ENCODE measurements at regions not wholly inside any gene's neighbourhood (a gene's known extent, or its start where the extent isn't known, plus 50 kb on each side); places are given as distances from the start of the nearest gene placed in this dataset.

DNA sequence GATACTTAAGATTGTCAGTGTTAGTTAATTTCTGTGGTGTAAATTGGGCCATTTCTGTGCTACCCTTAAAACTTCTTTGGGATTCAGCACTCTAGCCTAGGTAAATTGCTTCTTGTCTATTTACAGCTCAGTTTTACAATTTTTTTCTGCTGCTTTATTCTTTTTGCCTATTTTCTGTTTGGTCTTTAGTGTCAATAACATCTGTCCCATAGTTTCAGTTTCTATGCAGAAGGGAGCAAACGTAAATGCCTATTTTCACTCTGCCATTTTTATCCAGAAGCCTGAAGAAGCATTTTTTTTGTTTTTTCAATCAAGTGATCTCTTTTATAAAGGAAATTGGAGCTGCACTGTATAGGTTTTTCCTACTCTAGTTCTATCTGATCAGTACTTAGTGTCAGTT is 564.9 kb upstream of the MEX3C start:
- no peak for TF ChIP-seq RARB (CRISPR knock-in tag; IDR thresholded peaks at IDR 0.05)
- TF ChIP-seq, protein P1, sequence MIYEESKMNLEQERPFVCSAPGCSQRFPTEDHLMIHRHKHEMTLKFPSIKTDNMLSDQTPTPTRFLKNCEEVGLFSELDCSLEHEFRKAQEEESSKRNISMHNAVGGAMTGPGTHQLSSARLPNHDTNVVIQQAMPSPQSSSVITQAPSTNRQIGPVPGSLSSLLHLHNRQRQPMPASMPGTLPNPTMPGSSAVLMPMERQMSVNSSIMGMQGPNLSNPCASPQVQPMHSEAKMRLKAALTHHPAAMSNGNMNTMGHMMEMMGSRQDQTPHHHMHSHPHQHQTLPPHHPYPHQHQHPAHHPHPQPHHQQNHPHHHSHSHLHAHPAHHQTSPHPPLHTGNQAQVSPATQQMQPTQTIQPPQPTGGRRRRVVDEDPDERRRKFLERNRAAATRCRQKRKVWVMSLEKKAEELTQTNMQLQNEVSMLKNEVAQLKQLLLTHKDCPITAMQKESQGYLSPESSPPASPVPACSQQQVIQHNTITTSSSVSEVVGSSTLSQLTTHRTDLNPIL (CRISPR knock-in tag; IDR thresholded peaks at IDR 0.05; ENCODE audit: low read depth): no peak
- TF ChIP-seq, protein P2, sequence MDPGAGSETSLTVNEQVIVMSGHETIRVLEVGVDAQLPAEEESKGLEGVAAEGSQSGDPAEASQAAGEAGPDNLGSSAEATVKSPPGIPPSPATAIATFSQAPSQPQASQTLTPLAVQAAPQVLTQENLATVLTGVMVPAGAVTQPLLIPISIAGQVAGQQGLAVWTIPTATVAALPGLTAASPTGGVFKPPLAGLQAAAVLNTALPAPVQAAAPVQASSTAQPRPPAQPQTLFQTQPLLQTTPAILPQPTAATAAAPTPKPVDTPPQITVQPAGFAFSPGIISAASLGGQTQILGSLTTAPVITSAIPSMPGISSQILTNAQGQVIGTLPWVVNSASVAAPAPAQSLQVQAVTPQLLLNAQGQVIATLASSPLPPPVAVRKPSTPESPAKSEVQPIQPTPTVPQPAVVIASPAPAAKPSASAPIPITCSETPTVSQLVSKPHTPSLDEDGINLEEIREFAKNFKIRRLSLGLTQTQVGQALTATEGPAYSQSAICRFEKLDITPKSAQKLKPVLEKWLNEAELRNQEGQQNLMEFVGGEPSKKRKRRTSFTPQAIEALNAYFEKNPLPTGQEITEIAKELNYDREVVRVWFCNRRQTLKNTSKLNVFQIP (CRISPR knock-in tag; IDR thresholded peaks at IDR 0.05; ENCODE audit: borderline replicate concordance, low read depth): no peak
- TF ChIP-seq, protein P3, sequence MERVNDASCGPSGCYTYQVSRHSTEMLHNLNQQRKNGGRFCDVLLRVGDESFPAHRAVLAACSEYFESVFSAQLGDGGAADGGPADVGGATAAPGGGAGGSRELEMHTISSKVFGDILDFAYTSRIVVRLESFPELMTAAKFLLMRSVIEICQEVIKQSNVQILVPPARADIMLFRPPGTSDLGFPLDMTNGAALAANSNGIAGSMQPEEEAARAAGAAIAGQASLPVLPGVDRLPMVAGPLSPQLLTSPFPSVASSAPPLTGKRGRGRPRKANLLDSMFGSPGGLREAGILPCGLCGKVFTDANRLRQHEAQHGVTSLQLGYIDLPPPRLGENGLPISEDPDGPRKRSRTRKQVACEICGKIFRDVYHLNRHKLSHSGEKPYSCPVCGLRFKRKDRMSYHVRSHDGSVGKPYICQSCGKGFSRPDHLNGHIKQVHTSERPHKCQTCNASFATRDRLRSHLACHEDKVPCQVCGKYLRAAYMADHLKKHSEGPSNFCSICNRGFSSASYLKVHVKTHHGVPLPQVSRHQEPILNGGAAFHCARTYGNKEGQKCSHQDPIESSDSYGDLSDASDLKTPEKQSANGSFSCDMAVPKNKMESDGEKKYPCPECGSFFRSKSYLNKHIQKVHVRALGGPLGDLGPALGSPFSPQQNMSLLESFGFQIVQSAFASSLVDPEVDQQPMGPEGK (CRISPR knock-in tag; IDR thresholded peaks at IDR 0.05; ENCODE audit: borderline replicate concordance): no peak
- TF ChIP-seq ESRRG (CRISPR knock-in tag; IDR thresholded peaks at IDR 0.05): no peak
- TF ChIP-seq ZNF8 (CRISPR knock-in tag; IDR thresholded peaks at IDR 0.05): no peak
- TF ChIP-seq ZFP30 (CRISPR knock-in tag; IDR thresholded peaks at IDR 0.05): no peak
- TF ChIP-seq ZNF565 (CRISPR knock-in tag; conservative IDR thresholded peaks at IDR 0.05; ENCODE audit: low read depth): no peak
- TF ChIP-seq CSDC2 (CRISPR knock-in tag; IDR thresholded peaks at IDR 0.05): no peak
- TF ChIP-seq, protein P4, sequence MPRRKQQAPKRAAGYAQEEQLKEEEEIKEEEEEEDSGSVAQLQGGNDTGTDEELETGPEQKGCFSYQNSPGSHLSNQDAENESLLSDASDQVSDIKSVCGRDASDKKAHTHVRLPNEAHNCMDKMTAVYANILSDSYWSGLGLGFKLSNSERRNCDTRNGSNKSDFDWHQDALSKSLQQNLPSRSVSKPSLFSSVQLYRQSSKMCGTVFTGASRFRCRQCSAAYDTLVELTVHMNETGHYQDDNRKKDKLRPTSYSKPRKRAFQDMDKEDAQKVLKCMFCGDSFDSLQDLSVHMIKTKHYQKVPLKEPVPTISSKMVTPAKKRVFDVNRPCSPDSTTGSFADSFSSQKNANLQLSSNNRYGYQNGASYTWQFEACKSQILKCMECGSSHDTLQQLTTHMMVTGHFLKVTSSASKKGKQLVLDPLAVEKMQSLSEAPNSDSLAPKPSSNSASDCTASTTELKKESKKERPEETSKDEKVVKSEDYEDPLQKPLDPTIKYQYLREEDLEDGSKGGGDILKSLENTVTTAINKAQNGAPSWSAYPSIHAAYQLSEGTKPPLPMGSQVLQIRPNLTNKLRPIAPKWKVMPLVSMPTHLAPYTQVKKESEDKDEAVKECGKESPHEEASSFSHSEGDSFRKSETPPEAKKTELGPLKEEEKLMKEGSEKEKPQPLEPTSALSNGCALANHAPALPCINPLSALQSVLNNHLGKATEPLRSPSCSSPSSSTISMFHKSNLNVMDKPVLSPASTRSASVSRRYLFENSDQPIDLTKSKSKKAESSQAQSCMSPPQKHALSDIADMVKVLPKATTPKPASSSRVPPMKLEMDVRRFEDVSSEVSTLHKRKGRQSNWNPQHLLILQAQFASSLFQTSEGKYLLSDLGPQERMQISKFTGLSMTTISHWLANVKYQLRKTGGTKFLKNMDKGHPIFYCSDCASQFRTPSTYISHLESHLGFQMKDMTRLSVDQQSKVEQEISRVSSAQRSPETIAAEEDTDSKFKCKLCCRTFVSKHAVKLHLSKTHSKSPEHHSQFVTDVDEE (CRISPR knock-in tag; IDR thresholded peaks at IDR 0.05): no peak

All from SK-N-SH treated with all-trans-retinoic acid at 6 μM for 48 hours (cell line).